ENCODE measurements at regions not wholly inside any gene's neighbourhood (a gene's known extent, or its start where the extent isn't known, plus 50 kb on each side); places are given as distances from the start of the nearest gene placed in this dataset.

DNA sequence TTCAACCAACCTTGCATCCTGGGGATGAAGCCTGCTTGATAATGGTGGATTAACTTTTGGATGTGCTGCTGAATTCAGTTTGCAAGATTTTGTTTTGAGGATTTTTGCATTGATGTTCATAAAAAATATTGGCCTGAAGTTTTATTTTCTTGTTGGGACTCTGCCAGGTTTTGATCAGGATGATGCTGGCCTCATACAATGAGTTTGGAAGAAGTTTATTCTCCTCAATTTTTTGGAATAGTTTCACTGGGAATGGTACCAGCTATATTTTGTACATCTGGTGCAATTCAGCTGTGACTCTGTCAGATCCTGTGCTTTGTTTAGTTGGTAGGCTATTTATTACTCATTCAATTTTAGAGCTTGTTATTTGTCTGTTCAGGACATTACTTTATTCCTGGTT is 340.3 kb upstream of the TRAM1L1 start:
- TF ChIP-seq TAF1 (IDR thresholded peaks at IDR 0.05; ENCODE audit: borderline replicate concordance, low read depth, low read length) (no peak), POLR2AphosphoS5 (IDR thresholded peaks at IDR 0.05; ENCODE audit: low read depth, low read length) (no peak)
